SK-N-SH (cell line): ENCODE measurements at regions not wholly inside any gene's neighbourhood (a gene's known extent, or its start where the extent isn't known, plus 50 kb on each side); places are given as distances from the start of the nearest gene placed in this dataset.

Experiments used
- CTCF ChIA-PET: fragments of 300-600, 350-600 bp; formaldehyde crosslinking; extraction: SDS; loops from one replicate; lab custom pipeline; 2021; lab: Yijun Ruan, JAX
- POLR2A ChIA-PET: fragments of 350-600 bp; sonication (Branson Sonifier 250); formaldehyde crosslinking; extraction: SDS; loops from one replicate; lab custom pipeline; 2020; ENCODE audit warnings: antibody characterized with exemption, inconsistent platforms; lab: Yijun Ruan, JAX
- DNase-seq: peaks from one replicate; pipeline ENCODE4 v3.0.0; 2012
- H2AFZ ChIP-seq: fragments of 200-600 bp; sonication (generic); 2 replicates; pipeline ENCODE4 v1.8.1; 2016; ENCODE audit warnings: antibody characterized with exemption, mild to moderate bottlenecking, low read depth
- H3F3A ChIP-seq: fragments of 200-600 bp; sonication (generic); replicated peaks from 2 replicates; pipeline ENCODE3; 2016; ENCODE audit warnings: antibody characterized with exemption, mild to moderate bottlenecking; ENCODE audit not compliant: insufficient read depth
- H3K27ac ChIP-seq, 2 experiments: fragments of 200-500 bp in 1 of 2; fragments of 200-600 bp in 1 of 2; sonication (Bioruptor generic) in 1 of 2; sonication (generic), shearing (Covaris generic) in 1 of 2; 2 replicates each; pipeline versions ENCODE4 v1.5.1 to v1.6.1; 2014 to 2016; ENCODE audit warnings: low read depth in 2 of 2, inconsistent platforms in 1 of 2, low read length in 1 of 2, mild to moderate bottlenecking in 1 of 2, mixed read lengths in 1 of 2
- H3K27me3 ChIP-seq: fragments of 200-600 bp; sonication (generic), shearing (Covaris generic); 2 replicates; pipeline ENCODE4 v1.6.1; 2016; ENCODE audit warnings: mixed run types; ENCODE audit not compliant: insufficient read depth
- H3K36me3 ChIP-seq, 2 experiments: fragments of 200-500 bp in 1 of 2; fragments of 200-600 bp in 1 of 2; sonication (Bioruptor generic) in 1 of 2; sonication (generic) in 1 of 2; replicated peaks in 1 of 2; 2 replicates each; pipeline versions ENCODE3 to v1.5.1; 2014 to 2016; ENCODE audit warnings: low read length in 1 of 2, mild to moderate bottlenecking in 1 of 2; ENCODE audit not compliant: insufficient read depth in 2 of 2, control insufficient read depth in 1 of 2
- H3K4me1 ChIP-seq, 2 experiments: fragments of 200-500 bp in 1 of 2; fragments of 200-600 bp in 1 of 2; sonication (Bioruptor generic) in 1 of 2; sonication (generic), shearing (Covaris generic) in 1 of 2; 2 replicates each; pipeline versions ENCODE4 v1.5.1 to v1.6.1; 2014 to 2016; ENCODE audit warnings: low read depth in 1 of 2, low read length in 1 of 2, mixed run types in 1 of 2; ENCODE audit not compliant: insufficient read depth in 2 of 2, control insufficient read depth in 1 of 2
- H3K4me2 ChIP-seq: fragments of 200-600 bp; sonication (generic), shearing (Covaris generic); 2 replicates; pipeline ENCODE4 v1.6.1; 2017; ENCODE audit warnings: mixed run types
- H3K4me3 ChIP-seq, 2 experiments: fragments of 200-500 bp in 1 of 2; fragments of 200-600 bp in 1 of 2; sonication (Bioruptor generic) in 1 of 2; sonication (generic), shearing (Covaris generic) in 1 of 2; 2 replicates each; pipeline versions ENCODE4 v1.5.1 to v1.8.1; 2014 to 2016; ENCODE audit warnings: low read depth in 2 of 2, inconsistent platforms in 1 of 2, low read length in 1 of 2, mild to moderate bottlenecking in 1 of 2, mixed read lengths in 1 of 2, moderate library complexity in 1 of 2
- H3K79me2 ChIP-seq: fragments of 200-600 bp; sonication (generic); 2 replicates; pipeline ENCODE4 v1.8.1; 2017; ENCODE audit warnings: mild to moderate bottlenecking; ENCODE audit not compliant: insufficient read depth
- H3K9ac ChIP-seq: fragments of 200-600 bp; sonication (generic); 2 replicates; pipeline ENCODE4 v1.6.1; 2017; ENCODE audit warnings: mixed run types
- H3K9me2 ChIP-seq: fragments of 200-600 bp; sonication (generic); 2 replicates; pipeline ENCODE4 v1.6.1; 2017; ENCODE audit warnings: mixed run types
- H3K9me3 ChIP-seq: fragments of 200-600 bp; sonication (generic); 2 replicates; pipeline ENCODE4 v1.6.1; 2017; ENCODE audit warnings: mixed run types, mild to moderate bottlenecking, moderate library complexity
- H4K20me1 ChIP-seq: fragments of 200-600 bp; sonication (generic); 2 replicates; pipeline ENCODE4 v1.6.1; 2017; ENCODE audit warnings: mild to moderate bottlenecking, mixed run types; ENCODE audit not compliant: insufficient read depth
- CHD2 ChIP-seq: fragments of 150-350 bp; IDR thresholded peaks from 2 replicates; pipeline ENCODE4 v1.6.1; 2018; ENCODE audit warnings: low read length; ENCODE audit not compliant: partially characterized antibody
- CTCF ChIP-seq: fragments of 200-600 bp; sonication (generic); IDR thresholded peaks from 2 replicates; pipeline ENCODE4 v1.6.1; 2017; ENCODE audit warnings: antibody characterized with exemption, mild to moderate bottlenecking, moderate library complexity
- ELF1 ChIP-seq: IDR thresholded peaks from 2 replicates; pipeline ENCODE4 v1.4.0; 2012
- EP300 ChIP-seq, 2 experiments: IDR thresholded peaks; 2 replicates each; pipeline versions ENCODE4 v1.4.0 to v1.6.1; 2012; ENCODE audit warnings: borderline replicate concordance in 1 of 2, low read depth in 1 of 2, low read length in 1 of 2
- EZH2phosphoT487 ChIP-seq: fragments of 200-600 bp; sonication (generic); IDR thresholded peaks from 2 replicates; pipeline ENCODE4 v1.6.1; 2017; ENCODE audit warnings: low read depth, mixed run types, mild to moderate bottlenecking, antibody characterized with exemption, moderate library complexity, borderline replicate concordance
- FOSL2 ChIP-seq: IDR thresholded peaks from 2 replicates; pipeline ENCODE4 v1.4.0; 2012; ENCODE audit warnings: low read depth, mild to moderate bottlenecking, moderate library complexity, borderline replicate concordance
- FOXJ3 ChIP-seq: sonication (generic); formaldehyde crosslinking; IDR thresholded peaks from 2 replicates; pipeline ENCODE4 v1.5.1; 2020; ENCODE audit warnings: mild to moderate bottlenecking, missing genetic modification reagents
- FOXM1 ChIP-seq: IDR thresholded peaks from 2 replicates; pipeline ENCODE4 v1.4.0; 2012; ENCODE audit warnings: low read depth, mild to moderate bottlenecking
- GATA2 ChIP-seq: sonication (generic); formaldehyde crosslinking; IDR thresholded peaks from 2 replicates; pipeline ENCODE4 v1.5.0; 2020; ENCODE audit warnings: mild to moderate bottlenecking, missing genetic modification reagents
- JUND ChIP-seq: IDR thresholded peaks from 2 replicates; pipeline ENCODE4 v1.4.0; 2012
- MEF2A ChIP-seq: IDR thresholded peaks from 2 replicates; pipeline ENCODE4 v1.4.0; 2012; ENCODE audit warnings: low read depth, borderline replicate concordance
- MXI1 ChIP-seq: IDR thresholded peaks from 2 replicates; pipeline ENCODE4 v1.6.1; 2012; ENCODE audit warnings: mild to moderate bottlenecking, low read depth, low read length, improper control_type of control experiment
- NRF1 ChIP-seq: IDR thresholded peaks from 2 replicates; pipeline ENCODE4 v1.6.1; 2012; ENCODE audit warnings: low read depth, mild to moderate bottlenecking, low read length
- POLR2AphosphoS5 ChIP-seq: IDR thresholded peaks from 2 replicates; pipeline ENCODE4 v1.6.1; 2012; ENCODE audit warnings: low read depth, low read length
- RCOR1 ChIP-seq: fragments of 150-350 bp; IDR thresholded peaks from 2 replicates; pipeline ENCODE4 v1.6.1; 2017; ENCODE audit warnings: antibody characterized with exemption, low read length
- RFX5 ChIP-seq: IDR thresholded peaks from 2 replicates; pipeline ENCODE4 v1.6.1; 2012; ENCODE audit warnings: mild to moderate bottlenecking, improper control_type of control experiment, low read length
- SIN3A ChIP-seq: IDR thresholded peaks from 2 replicates; pipeline ENCODE4 v1.6.1; 2012; ENCODE audit warnings: low read depth, mild to moderate bottlenecking, low read length, moderate library complexity, borderline replicate concordance
- TAF1 ChIP-seq: IDR thresholded peaks from 2 replicates; pipeline ENCODE4 v1.6.1; 2012; ENCODE audit warnings: low read depth, mild to moderate bottlenecking, low read length, moderate library complexity, borderline replicate concordance
- TEAD4 ChIP-seq: IDR thresholded peaks from 2 replicates; pipeline ENCODE4 v1.4.0; 2012; ENCODE audit warnings: mild to moderate bottlenecking, borderline replicate concordance; ENCODE audit not compliant: insufficient read depth
- YY1 ChIP-seq: IDR thresholded peaks from 2 replicates; pipeline ENCODE4 v1.4.0; 2012; ENCODE audit warnings: low read depth, mild to moderate bottlenecking
- WGBS: methylation state at CpG from one replicate; pipeline ENCODE4 v1.1.6; 2017; ENCODE audit warnings: low lambda C conversion rate; 5-methylcytosine and 5-hydroxymethylcytosine counted together
- TF ChIP-seq, protein P1 (sequence below): fragments of 150-350 bp; IDR thresholded peaks from 2 replicates; pipeline ENCODE4 v1.6.1; 2016; ENCODE audit warnings: mild to moderate bottlenecking, low read depth, low read length

- Histone ChIP-seq H2AFZ (no peak overlapping the region), H3K9me2 (no peaks in the 10 kb centered on the region), H4K20me1 (no peaks in the 10 kb centered on the region), H3K9ac (no peak overlapping the region), H3K27me3 (no peaks in the 10 kb centered on the region), H3F3A (no peaks in the 10 kb centered on the region), H3K79me2 (no peaks in the 10 kb centered on the region), H3K4me2 (no peak overlapping the region), H3K4me3 (no peak overlapping the region), H3K9me3 (no peaks in the 10 kb centered on the region), H3K36me3 (no peaks in the 10 kb centered on the region), H3K4me1 (peaks cover 0 to 7% of the 10 kb centered on the region in 2 experiments; a peak in 2 of 4 replicates), H3K27ac (peak overlapping the region in 1 of 2 experiments; percentile 82; a peak in 2 of 4 replicates)
- POLR2A ChIA-PET: no interaction called here
- TF ChIP-seq GATA2 (CRISPR knock-in tag) (0 out of 2 replicates have a peak, but pooled peaks have one; percentile 7), YY1 (no peak)
- WGBS: 16% methylated on average over 5 of the region's 5 CpGs
- DNase-seq: peak; percentile 27
- CTCF ChIA-PET: no interaction called here
Measured at GRCh38 chr15:59867086-59867855, 136.8 kb upstream of the FOXB1 start.

DNA sequence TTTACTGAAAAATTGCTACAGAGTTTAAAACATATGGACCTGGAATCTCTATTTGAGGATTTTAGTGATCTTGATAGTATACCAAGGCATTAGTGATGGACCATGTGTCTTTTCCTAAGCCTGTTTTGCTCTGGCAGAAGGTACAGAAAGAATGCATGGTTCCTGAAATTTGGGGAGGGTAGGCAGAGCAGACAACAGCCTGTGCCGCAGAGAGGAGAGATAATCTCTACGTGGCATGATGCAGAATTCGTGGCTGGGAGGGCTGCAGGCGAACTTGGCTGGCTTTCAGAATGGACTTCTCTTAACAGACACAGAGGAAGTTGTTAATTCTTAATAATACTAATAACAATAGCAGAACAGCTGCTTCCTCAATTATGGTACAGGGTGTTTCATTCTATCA lies 137.5 kb upstream of the FOXB1 start:
- ChIA-PET CTCF (no interaction called here), POLR2A (no interaction called here)
- TF ChIP-seq GATA2 (CRISPR knock-in tag) (peak; percentile 73), FOXJ3 (CRISPR knock-in tag) (no peak), CTCF (no peak), ELF1 (no peak), MXI1 (peak; percentile 44; the same call in 1 of the 2 replicates), NRF1 (no peak), TAF1 (no peak), CHD2 (peak; percentile 50), EP300 (IDR thresholded peaks at IDR 0.05; ENCODE audit: borderline replicate concordance in 1 of 2, low read depth in 1 of 2, low read length in 1 of 2) (peak in 1 of 2 experiments; percentile 92; a peak in 2 of 4 replicates), FOXM1 (no peak), RCOR1 (peak; percentile 62; the same call in 1 of the 2 replicates), YY1 (no peak), EZH2phosphoT487 (no peak), FOSL2 (no peak), TEAD4 (no peak), MEF2A (no peak), POLR2AphosphoS5 (no peak), RFX5 (no peak), JUND (no peak), SIN3A (no peak)
- TF ChIP-seq, protein P1, sequence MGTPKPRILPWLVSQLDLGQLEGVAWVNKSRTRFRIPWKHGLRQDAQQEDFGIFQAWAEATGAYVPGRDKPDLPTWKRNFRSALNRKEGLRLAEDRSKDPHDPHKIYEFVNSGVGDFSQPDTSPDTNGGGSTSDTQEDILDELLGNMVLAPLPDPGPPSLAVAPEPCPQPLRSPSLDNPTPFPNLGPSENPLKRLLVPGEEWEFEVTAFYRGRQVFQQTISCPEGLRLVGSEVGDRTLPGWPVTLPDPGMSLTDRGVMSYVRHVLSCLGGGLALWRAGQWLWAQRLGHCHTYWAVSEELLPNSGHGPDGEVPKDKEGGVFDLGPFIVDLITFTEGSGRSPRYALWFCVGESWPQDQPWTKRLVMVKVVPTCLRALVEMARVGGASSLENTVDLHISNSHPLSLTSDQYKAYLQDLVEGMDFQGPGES: no peak
- WGBS: 12% methylated on average over 4 of the region's 4 CpGs
- no peaks in the 10 kb centered on the region for H4K20me1 ChIP-seq
- H2AFZ ChIP-seq: no peak overlapping the region
- no peaks in the 10 kb centered on the region for H3K9me2 ChIP-seq
- H3K9me3 ChIP-seq: no peaks in the 10 kb centered on the region
- H3K79me2 ChIP-seq: no peaks in the 10 kb centered on the region
- no peak overlapping the region for H3K4me3 ChIP-seq
- no peaks in the 10 kb centered on the region for H3K36me3 ChIP-seq
- H3K4me2 ChIP-seq: no peak overlapping the region
- peak overlapping the region in 1 of 2 experiments; percentile 82; a peak in 2 of 4 replicates for H3K27ac ChIP-seq
- H3K4me1 ChIP-seq: peaks cover 0 to 7% of the 10 kb centered on the region in 2 experiments; a peak in 2 of 4 replicates
- no peaks in the 10 kb centered on the region for H3K27me3 ChIP-seq
- peak; percentile 40 for DNase-seq
- no peaks in the 10 kb centered on the region for H3F3A ChIP-seq
- H3K9ac ChIP-seq: no peak overlapping the region
